ENCODE measurements at regions not wholly inside any gene's neighbourhood (a gene's known extent, or its start where the extent isn't known, plus 50 kb on each side); places are given as distances from the start of the nearest gene placed in this dataset.
"Not testable (repeated sequence)": the region's sequence is repeated elsewhere in the genome, so short reads cannot be mapped to it uniquely, and the experiment has no call there.

DNA sequence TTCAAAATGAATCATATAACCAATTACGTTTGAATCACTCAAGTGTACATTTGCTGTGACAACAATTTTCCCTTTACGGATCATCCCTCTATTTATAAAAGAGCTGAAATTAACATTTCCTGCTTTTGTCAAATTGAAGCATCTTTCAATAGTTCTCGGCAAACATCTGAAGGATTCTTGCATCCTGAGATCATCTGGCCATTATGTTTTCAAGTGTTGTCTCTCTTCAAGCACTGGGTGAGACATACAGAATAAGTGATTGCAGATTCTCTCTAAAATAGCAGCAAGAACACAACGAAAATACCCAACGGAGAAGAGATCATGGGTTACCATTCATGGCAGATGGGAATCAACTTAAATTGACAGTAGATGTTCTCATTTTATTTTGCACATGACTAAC, 283.4 kb upstream of the GRAMD2B start:
- DNase-seq (ENCODE audit: low spot score), result peak; percentile 79

DNA sequence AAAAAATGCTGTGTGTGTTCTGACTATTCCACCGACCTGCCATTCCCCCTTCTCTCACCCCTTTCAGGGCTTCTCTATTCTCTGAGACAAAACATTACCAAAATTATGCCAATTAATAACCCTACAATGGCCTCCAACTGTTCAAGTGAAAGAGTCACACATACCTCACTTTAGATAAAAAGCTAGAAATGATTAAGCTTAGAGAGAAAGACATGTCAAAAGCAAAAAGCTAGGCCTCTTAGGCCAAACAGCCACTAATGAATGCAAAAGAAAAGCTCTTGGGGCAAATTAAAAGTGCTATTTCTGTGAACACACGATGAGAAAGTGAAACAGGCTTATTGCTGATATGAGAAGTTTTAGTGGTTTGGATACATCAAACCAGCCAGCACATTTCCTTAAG, 279.6 kb upstream of the GRAMD2B start:
- DNase-seq (ENCODE audit: low spot score), result no peak

DNA sequence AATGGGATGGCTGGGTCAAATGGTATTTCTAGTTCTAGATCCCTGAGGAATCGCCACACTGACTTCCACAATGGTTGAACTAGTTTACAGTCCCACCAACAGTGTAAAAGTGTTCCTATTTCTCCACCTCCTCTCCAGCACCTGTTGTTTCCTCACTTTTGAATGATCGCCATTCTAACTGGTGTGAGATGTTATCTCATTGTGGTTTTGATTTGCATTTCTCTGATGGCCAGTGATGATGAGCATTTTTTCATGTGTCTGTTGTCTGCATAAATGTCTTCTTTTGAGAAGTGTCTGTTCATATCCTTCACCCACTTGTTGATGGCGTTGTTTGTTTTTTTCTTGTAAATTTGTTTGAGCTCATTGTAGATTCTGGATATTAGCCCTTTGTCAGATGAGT, 272.9 kb upstream of the GRAMD2B start:
- DNase-seq (ENCODE audit: low spot score), result not testable (repeated sequence)

DNA sequence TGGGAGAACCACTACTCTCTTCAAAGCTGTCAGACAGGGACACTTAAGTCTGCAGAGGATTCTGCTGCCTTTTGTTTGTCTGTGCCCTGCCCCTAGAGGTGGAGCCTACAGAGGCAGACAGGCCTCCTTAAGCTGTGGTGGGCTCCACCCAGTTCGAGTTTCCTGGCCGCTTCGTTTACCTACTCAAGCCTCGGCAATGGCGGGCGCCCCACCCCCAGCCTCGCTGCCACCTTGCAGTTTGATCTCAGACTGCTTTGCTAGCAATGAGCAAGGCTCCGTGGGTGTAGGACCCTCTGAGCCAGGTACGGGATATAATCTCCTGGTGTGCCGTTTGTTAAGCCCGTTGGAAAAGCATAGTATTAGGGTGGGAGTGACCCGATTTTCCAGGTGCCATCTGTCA, 267.9 kb upstream of the GRAMD2B start:
- DNase-seq (ENCODE audit: low spot score), result not testable (repeated sequence)

DNA sequence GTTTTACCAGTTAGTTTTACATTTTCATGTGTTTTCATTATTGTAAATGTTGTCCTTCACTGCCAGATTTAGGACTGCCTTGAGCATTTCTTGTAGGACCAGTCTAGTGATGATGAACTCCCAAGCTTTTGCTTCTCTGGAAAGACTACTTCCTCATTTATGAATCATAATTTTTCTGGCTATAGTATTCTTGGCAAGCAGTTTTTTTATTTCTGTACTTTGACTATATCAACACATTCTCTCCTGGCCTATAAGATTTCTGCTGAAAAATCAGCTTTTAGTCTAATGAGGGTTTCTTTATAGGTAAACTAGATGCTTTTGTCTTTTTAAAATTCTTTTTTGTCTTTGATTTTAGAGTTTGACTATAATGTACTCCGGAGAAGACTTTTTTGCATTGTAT, 256.8 kb upstream of the GRAMD2B start:
- no peak for DNase-seq (ENCODE audit: low spot score)

DNA sequence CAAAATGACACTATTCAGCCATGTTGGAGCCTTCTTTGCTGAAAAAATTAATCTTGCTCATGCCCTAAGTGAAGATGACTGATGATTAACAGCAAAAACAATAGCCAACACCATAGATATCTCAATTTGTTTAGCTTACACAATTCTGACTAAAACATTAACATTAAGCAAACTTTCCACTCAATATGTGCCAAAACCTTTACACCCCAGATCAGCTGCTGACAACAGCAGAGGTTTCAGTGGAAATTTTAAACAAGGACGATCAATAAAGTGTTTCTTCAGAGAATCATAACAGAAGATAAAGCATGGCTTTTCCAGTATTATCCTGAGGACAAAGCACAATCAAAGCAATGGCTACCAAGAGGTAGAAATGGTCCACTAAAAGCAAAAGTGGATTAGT, 254.4 kb upstream of the GRAMD2B start:
- DNase-seq (ENCODE audit: low spot score), result no peak

DNA sequence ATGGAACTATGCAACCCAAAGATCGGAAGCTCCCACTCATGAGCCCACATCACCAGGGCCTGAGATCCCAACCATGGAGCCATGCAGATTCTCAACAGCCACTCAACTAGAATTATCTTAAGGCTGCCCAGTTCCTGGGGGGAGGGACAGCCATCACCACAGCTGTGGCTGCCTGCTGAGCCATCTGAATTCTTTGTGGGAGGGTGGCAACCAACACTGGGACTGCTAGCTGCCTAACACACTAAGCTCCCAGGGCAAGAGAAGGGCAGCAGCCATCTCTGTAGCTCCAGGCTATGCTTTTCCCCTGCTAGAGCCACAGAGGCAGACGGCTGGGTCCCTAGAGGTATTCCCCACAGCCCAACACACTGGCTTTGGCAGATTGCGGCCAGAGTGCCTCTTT, 251.3 kb upstream of the GRAMD2B start:
- no peak for DNase-seq (ENCODE audit: low spot score)

DNA sequence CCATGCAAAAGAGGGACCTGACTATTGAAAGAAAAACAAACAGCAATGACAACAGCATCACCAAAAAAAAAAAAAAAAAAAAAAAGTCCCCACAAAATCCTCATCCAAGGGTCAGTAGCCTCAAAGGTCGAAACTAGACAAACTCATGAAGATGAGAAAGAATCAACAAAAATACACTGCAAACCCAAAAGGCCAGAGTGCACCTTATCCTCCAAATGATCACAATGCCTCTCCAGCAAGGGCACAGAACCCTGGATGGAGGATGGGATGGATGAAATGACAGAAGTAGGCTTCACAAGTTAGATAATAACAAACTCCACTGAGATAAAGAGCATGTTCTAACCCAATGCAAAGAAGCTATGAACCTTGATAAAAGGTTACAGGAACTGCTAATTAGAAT, 250.4 kb upstream of the GRAMD2B start:
- no peak for DNase-seq (ENCODE audit: low spot score)

DNA sequence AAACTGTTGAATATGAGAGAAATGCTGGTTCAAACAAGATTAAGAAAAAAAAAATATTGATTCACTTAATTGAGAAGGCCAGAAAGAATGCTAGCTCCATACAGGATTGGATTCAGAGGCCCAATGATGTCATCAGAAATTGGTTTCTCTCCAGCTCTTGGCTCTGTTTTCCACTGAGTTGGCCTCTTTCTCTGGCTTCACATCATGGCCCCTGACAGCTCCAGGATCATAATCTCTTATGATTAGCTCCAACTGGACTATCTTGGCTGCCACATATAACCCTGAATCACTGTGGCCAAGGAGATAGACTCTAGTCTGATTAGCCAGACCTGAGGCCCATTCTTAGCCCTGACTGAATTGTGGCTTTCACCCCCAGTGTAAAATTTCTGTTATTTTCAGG, 244.7 kb upstream of the GRAMD2B start:
- DNase-seq (ENCODE audit: low spot score), result no peak

DNA sequence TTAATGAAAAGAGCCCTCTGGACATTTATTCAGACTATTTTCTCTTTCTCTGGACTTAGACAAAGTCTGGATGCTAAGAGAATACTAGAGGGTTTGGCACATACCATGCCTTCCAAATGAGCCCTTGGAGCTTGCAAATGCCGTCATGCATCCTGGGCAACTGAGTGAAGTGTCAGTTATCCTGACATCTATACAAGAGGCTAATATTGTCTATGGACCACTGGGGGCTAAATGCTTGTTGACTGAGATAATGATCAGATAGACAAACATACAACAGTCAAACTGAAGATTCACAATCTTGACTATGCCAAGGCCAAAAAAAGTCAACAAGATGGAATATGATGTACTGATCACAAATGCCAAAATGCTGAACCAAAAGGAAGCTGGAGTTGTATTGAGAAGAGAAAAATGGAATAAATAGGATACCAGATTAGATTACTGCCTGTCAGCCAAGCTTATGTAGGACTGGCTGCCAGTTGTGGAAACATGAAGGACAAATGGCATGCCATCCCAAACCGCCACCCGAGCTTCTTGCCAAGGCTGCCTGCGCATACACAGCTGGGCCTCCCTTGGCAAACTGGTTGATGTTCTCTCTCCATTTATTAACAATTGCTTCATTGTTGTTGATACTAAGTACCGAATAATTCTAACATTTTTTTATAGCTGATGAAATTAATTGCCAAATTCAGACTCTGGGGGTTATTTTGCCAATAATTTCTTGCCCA, 240.1 kb upstream of the GRAMD2B start:
- DNase-seq (ENCODE audit: low spot score), result no peak

DNA sequence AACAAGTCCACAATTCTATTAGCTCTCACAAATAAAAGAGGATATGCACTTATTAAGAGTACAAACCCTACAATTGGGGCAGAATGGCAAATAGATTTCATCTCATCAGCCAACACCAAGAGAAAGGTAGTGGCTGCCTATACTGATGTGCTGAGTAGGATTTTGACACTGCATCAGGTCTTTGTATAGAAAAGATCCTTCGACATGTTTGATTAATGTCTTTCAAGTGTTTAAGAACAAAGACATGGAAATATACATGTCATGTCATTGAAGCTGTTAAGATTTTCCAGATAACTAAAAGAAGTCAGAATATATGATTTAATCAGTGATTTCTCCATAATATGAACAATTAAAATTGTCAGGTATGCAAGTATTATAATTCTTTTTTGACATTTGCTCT, 238.7 kb upstream of the GRAMD2B start:
- DNase-seq (ENCODE audit: low spot score), result no peak

DNA sequence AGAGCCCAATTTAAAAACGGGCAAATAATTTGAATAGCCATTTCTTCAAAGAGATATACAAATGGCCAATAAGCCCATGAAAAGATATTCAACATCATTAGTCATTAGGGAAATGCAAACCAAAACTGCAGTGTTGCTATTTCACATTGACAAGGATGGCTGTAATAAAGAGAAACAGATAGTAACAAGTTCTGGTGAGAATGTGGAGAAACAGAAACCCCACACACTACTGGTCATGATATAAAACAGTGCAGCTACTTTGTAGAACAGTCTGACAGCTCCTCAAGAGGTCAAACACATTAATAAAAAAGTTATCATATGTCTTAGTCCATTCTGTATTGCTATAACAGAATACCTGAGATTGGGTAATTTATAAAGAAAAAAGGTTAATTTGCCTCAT, 237.0 kb upstream of the GRAMD2B start:
- DNase-seq (ENCODE audit: low spot score), result no peak

DNA sequence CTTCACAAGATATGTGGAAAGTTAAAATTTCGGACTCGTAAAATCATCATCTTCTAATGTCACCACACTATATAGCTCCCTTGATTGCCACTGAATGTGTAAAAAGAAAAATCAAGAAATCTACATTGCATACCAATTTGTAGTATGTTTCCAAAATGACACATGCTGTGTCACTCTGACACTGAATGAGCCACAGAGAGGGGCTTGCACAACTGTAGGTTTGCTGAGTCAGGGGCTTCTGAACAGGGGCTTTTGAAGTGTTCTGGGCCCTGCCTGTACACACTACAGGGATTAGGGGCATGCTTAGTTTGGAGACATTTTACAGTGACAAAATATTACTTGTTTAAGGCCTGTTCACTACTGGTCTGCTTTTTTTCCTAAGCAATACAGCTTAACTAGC, 234.4 kb upstream of the GRAMD2B start:
- no peak for DNase-seq (ENCODE audit: low spot score)

DNA sequence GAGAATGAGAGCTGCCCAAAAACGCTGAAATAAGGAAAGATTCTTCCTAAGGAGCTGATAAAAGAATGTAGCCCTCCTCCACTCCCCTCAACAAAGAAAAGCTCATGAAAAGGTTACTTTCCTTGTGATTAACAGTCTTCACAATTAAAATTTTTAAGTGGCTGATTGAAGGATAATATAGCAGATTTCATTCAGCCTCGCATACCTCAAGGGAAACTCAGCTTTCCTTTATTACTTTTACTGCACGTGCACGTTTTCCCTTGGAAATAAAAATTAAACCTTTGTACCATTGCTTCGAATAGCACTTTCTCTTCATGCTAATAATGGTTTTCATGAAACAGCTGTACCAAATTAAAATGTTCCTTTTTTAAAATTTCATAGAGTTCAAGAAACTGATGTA, 234.0 kb upstream of the GRAMD2B start:
- DNase-seq (ENCODE audit: low spot score), result no peak

DNA sequence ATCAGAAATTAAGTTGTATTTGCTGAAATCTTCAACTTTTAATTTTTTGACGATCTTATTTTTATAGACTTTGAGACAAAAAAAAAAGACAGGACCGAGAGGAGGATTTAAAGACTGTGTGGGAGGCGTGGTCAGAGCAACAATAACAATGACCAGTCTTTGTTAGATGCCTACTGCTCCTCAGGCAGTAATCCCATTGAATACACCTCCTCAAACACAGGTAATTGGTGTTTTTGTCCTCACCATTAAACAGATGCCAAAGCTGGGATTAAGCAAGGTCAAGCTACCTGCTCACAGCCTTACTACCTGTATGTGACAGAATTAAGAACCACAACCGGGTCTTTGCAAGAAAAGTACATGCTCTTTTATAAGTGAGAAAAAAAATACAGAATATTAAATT, 233.3 kb upstream of the GRAMD2B start:
- no peak for DNase-seq (ENCODE audit: low spot score)

DNA sequence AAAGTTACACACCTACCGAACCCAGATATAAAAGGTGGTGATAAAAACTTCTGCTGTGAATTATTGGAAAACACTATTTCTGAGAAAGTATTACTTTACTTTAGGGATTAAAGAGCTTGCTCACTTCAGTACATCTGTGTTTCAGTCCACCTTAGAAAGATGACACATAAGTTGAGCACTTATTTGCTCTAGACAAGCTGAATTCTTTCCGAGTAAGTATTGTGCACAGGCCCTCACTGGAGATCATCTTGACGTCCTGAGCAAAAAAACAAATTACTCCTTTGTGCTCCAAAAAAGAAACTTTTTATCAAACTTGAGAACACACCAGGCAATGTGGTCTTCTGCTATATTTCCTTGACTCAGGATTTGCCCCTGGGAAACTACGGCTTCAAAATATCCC, 231.0 kb upstream of the GRAMD2B start:
- DNase-seq (ENCODE audit: low spot score), result no peak

DNA sequence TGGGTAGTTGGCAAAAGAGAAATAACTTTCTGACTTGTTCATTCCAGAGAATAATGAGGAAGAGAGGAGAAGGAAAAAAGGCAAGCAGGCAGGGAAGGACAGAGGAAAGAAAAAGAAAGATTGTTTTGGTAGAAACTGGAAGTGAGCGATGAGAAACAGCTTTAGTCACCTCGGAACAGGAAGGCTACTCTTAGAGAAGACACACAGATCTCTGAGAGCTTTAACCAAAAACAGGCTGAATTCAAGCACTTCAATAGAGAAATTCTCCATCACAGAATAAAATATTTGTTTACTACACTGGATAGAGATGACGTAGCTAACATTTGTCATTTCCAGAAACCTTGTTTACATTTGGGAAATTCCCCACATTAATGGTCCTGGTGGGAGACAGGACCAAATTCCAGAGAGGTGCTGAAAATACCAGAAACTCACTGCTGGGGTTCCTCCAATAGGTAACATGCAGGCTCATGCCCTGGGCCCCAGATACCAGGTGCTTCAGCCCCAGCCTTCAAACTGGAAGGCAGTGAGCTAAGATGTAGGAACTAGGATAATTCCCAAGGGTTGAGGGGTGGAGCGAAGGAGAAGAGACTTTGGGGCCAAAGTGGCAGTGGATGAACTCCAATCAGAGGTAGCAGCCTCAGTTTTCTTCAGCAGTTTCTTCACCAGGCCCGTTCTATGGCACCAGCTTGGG, 227.7 kb upstream of the GRAMD2B start:
- peak; percentile 22 for DNase-seq (ENCODE audit: low spot score)

DNA sequence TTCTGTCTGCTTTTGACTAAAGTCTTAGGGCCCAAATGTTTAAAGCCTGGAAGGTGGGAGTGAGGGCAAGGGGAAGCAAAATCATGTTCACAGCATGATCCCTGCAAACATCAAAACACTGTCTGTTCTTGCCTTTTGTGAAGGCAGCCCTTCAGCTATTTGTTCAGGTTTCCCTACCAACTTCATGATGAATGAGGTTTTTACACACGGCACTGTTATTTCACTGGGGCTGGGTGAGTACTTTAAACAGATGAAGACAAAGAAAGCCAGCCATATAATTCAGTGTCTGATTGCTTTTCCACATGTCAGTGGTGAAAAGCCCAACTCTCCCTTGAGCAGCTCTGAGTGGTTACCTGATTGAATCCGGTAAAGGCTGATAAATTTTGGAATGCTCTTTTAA, 224.7 kb upstream of the GRAMD2B start:
- no peak for DNase-seq (ENCODE audit: low spot score)

DNA sequence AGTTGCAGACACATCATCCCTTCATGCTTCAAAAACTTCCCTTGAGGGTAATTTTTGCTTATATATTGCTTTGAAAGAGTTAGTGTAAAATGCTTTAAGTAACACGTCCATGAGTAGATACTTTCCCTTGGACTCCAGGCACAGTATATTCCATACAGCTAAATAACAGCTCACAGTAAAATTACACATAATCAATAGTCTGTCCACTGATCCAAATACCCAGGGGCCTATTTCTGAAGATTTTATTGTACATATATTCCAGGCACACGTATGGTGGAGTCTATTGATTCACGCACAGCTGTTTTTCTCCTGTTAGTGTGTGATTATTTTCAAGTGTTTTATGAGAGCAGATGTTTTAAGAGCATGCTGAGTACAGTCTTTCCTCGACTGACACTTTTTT, 223.7 kb upstream of the GRAMD2B start:
- DNase-seq (ENCODE audit: low spot score), result no peak

DNA sequence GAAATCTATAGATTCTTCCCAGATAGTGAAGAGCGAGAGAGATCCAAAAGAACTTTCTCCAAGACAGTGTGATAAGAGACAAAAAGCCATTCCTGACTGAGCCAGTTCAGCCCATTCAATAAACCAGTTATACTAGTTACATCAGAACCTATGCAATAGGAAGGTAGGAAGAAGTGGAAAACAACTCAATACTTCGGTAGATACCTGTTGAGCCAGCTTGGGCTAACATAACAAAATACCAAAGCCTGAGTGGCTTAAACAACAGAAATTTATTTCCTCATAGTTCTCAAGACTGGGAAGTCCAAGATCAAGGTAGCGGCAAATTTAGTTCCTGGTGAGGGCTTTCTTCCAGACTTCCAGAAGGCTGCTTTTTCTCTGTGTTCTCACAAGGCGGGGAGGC, 214.5 kb upstream of the GRAMD2B start:
- DNase-seq (ENCODE audit: low spot score), result no peak

DNA sequence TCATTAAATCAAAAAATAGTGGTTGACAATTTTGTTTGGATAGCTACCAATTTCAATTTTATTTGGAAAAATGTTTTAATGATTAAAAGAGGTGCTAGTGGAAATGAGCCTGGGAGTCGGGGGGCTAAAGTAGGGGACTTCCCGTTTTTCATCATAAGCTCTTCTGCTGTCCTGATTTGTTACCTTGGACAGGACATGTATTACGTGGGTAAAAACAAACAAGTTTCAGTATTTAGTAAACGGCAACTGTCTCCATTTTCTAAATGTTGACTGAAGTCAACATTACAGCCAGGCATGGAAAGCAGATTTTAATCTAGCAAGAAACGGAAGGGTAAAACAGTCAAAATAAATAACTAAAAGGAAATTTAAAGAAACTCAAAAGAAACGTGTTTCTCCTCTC, 212.3 kb upstream of the GRAMD2B start:
- no peak for DNase-seq (ENCODE audit: low spot score)

DNA sequence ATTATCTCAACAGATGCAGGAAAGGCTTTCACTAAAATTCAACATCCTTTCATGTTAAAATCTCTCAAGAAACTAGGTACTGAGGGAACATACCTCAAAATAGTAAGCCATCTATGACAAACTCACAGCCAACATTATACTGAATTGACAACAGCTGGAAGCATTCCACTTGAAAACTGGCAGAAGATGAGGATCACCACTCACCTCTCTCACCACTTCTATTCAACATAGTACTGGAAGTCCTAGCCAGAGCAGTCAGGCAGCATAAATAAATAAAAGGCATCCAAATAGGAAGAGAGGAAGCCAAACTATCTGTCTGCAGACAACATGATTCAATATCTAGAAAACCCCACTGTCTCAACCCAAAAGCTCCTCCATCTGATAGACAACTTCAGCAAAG, 203.6 kb upstream of the GRAMD2B start:
- DNase-seq (ENCODE audit: low spot score), result no peak

DNA sequence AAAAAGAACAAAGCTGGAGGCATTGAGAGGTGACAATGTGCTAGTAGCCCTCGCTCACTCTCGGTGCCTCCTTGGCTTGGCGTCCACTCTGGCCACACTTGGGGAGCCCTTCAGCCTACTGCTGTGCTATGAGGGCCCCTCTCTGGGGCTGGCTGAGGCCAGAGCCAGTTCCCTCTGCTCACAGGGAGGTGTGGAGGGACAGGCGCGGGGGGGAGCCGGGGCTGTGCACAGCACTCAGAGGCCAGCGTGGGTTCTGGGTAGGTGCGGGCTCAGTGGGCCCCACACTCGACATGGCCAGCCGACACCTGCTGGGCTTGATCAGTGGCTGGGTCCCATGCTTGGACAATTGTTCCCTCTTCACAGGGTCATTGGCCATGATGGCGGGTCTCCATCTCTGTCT, 202.5 kb upstream of the GRAMD2B start:
- no peak for DNase-seq (ENCODE audit: low spot score)

DNA sequence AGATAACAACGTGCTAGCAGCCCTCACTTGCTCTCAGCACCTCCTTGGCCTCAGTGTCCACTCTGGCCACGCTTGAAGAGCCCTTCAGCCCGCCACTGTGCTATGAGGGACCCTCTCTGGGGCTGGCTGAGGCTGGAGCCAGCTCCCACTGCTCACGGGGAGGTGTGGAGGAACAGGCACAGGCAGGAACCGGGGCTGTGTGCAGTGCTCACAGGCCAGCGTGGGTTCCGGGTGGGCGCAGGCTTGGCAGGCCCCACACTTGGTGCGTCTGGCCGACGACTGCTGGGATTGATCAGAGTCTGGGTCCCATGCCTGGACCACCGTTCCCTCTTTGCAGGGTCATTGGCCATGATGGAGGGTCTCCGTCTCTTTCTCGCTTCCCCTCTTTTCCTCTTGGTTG, 194.3 kb upstream of the GRAMD2B start:
- DNase-seq (ENCODE audit: low spot score), result no peak
